Liver (tissue), 2 donors: ENCODE measurements at regions not wholly inside any gene's neighbourhood (a gene's known extent, or its start where the extent isn't known, plus 50 kb on each side); places are given as distances from the start of the nearest gene placed in this dataset.

Experiments used
- CTCF ChIP-seq: fragments of 150-350 bp; IDR thresholded peaks from 2 replicates; pipeline ENCODE4 v1.5.1; 2017; ENCODE audit warnings: improper control_type of control experiment, low read depth, low read length; ENCODE audit not compliant: missing input control
- MAX ChIP-seq: IDR thresholded peaks from 2 replicates; pipeline ENCODE4 v1.6.1; 2016; ENCODE audit warnings: antibody characterized with exemption
- REST ChIP-seq: IDR thresholded peaks from 2 replicates; pipeline ENCODE4 v1.6.1; 2016; ENCODE audit warnings: antibody characterized with exemption, mild to moderate bottlenecking
- donor health status: healthy.

- no peak for TF ChIP-seq CTCF
- TF ChIP-seq MAX: no peak
- no peak for TF ChIP-seq REST
Observed at GRCh38 chr21:35537604-35538003, 488.5 kb upstream of the RUNX1 start.
